ENCODE measurements at regions not wholly inside any gene's neighbourhood (a gene's known extent, or its start where the extent isn't known, plus 50 kb on each side); places are given as distances from the start of the nearest gene placed in this dataset.
A peak's percentile ranks its signal among the peaks of the same experiment; 100 is the strongest.

DNA sequence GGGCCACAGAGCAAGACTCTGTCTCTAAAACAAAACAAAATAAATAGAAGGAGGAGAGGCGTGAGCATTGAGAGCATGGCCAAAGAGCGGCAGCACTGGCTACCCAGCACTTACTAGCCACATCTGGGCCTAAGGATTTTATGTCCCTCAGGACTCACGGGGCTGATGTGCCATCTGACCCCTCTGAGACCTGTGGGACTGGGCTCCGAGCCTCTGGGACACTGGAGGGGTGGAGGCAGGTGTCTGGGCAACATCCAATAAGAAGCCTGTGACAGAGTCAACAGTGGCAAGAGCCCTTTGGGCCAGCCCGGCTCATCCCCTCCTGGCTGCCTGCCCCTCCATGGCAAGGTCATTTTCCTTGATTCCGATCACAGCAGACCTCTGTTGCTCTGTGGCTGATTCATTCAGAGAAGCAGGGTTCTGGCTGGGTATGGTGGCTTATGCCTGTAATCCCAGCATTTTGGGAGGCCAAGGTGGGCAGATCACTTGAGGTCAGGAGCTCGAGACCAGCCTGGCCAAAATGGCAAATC is 60.7 kb downstream of the RRM2 start:
- intact Hi-C loops (cut with DNase I), result no loop called here
- ATAC-seq (no peak), DNase-seq (ENCODE audit: missing footprints) (no peak)

DNA sequence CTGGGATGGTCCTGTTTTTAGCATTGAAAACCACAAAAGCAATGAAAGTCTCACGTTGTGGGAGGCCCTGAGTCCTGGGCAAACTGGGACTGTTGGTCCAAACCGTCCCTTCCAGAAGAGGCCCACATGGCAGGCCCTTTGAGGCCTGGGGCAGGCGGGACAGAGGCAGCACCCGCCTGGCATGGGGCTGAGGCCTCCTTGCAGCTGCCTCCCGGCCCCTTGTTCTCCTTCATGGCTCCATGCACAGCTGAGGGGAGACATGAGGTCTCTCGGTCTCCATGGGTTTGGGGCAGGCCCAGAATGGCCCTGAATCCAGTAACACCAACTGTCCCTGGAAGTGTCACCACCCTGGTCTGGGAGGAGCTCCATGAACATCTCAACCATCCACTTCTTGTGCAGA is 61.9 kb downstream of the RRM2 start:
- no peak for ATAC-seq

GRCh38 chr2:10185046-10185445 is 62.5 kb downstream of the RRM2 start:
- DNase-seq (ENCODE audit: missing footprints) (no peak), ATAC-seq (peak; percentile 62)
- intact Hi-C loops (cut with DNase I), result no loop called here

More for the DNA sequence above, 61.9 kb downstream of the RRM2 start:
- no peak for DNase-seq (ENCODE audit: missing footprints)
- intact Hi-C loops (cut with DNase I), result no loop called here

- ATAC-seq, result no peak
- no peak for DNase-seq (ENCODE audit: missing footprints)
- intact Hi-C loops (cut with DNase I), result no loop called here
Measured at GRCh38 chr2:10185755-10186154, 63.2 kb downstream of the RRM2 start.

DNA sequence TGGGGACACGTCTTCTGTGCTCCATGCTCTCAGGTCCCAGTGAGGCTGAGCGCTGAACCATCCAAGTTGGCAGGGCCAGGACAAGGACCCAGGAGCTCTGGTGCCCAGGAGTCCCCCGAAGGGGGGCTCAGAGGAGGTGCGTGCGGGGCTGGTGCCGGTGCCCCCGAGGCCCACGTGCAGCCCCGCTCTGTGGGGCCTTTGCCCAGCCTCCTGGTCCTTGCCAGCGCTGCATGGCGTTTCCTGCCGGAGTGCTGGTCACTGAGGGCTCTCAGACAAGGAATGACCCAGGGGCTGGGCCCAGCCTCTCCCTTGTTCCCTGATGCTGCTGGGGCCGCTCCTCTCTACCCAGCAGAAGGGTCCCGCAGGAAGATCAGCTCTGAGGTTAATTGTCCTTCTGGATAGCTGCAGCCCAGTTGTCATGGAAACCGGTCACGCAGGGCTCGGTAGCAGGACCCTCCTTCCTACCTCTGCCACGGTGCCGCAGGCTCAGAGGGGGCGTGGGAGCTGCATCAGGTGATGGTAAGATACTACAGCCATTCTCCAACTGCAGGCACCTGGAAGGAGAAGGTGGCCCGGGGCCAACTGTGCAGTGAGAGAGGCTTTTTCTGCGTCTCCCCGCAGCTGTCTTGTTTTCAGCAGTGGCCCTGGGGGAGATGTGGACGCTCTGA is 64.5 kb downstream of the RRM2 start:
- intact Hi-C loops (cut with DNase I), result no loop called here
- DNase-seq (ENCODE audit: missing footprints) (no peak), ATAC-seq (no peak)

- intact Hi-C loops (cut with DNase I), result no loop called here
- no peak for ATAC-seq
- no peak for DNase-seq (ENCODE audit: missing footprints)
Measured at GRCh38 chr2:10187661-10188060, 65.1 kb downstream of the RRM2 start.

DNA sequence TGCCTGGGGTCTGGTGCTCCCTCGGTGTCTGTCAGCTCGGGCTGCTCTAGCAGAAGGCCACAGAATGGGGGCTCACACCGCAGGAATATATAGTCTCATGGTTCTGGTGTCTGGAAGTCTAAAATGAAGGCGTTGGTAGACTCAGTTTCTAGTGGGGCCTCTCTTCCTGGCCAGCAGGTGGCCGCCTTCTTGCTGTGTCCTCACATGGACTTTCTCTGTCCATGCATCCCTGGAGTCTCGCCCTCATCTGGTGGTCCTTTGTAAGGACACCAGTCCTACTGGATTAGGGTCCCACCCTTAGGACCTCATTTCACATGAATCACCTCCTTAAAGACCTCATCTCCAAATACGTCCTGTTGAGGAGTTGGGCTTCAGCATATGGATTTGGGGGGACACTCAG is 65.7 kb downstream of the RRM2 start:
- DNase-seq (ENCODE audit: missing footprints), result no peak
- no peak for ATAC-seq

DNA sequence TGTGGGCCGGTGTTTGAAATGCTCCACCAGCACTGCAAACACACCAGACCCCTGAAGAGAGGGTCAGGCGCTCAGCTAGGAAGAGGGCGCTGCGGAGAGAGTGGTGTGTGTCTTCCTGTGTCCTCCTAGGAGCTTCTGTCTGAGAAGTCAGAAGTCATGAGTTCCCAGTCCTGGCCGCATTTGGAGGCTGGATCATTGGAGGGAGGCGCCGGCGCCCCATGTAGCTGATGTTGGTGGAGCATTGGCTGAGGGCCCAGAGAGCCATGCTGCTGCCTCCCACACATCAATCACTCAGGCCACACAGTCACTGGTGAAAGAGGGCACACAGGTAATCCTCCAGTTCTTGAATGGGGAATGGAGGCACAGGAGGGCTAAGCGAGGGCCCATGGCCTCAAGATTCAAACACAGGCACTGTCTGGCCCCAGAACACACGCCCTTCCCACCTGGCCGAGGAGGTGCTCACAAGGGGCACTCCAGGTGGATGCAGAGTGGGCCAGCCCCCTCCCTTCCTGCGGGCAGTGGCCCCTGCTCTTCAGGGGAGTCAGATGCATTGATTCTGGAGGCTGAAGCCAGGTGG is 66.3 kb downstream of the RRM2 start:
- ATAC-seq (no peak), DNase-seq (ENCODE audit: missing footprints) (no peak)
- intact Hi-C loops (cut with DNase I), result no loop called here

More for the DNA sequence above, 65.7 kb downstream of the RRM2 start:
- intact Hi-C loops (cut with DNase I), result no loop called here

DNA sequence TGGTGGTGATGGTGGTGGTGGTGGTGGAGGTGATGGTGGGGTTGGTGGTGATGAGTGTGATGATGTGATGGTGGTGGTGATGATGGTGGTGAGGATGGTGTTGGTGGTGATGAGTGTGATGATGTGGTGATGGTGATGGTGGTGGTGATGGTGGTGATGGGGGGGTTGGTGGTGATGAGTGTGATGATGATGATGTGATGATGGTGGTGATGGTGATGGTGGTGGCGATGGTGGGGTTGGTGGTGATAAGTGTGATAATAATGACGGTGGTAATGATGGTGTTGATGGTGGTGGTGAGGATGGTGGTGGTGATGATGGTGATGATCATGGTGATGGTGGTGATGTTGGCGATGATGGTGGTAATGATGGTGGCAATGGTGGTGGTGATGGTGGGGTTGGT is 67.7 kb downstream of the RRM2 start:
- DNase-seq (ENCODE audit: missing footprints) (no peak), ATAC-seq (no peak)
- intact Hi-C loops (cut with DNase I), result no loop called here

GRCh38 chr2:10190737-10191532 is 68.4 kb downstream of the RRM2 start:
- intact Hi-C loops (cut with DNase I), result no loop called here
- ATAC-seq (no peak), DNase-seq (ENCODE audit: missing footprints) (no peak)

GRCh38 chr2:10191554-10191953 is 69.0 kb downstream of the RRM2 start:
- no peak for ATAC-seq
- intact Hi-C loops (cut with DNase I), result no loop called here
- no peak for DNase-seq (ENCODE audit: missing footprints)

DNA sequence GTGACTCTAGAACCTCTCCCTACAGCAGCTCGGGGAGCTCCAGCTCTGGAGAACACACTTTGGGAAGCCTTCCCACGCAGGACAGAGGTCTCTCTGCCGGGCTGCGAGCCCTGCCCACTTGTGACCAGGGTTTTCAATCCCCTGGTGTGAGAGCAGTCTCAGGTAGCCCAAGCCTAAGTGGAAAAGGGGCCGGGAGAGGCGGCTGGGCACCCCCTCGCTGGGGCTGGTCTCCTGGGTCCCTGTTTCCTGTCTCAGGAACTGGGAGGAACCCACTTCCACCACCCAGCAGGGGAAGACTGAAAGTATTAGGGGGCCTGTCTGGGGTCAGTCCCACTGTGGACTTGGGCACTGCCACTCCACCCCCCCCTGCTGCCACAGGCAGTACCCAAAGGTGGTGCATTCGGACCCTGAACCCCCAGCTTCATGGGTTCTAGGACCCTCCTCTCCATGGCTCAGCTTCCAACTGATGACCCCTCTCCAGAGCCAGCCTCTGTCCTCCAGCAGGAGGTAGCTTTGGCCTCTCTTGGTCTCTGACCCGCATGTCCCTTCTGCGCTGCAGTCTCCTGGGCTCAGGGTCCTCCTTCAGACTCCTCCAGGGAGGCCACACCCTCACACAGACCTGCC is 70.0 kb downstream of the RRM2 start:
- no peak for ATAC-seq
- intact Hi-C loops (cut with DNase I), result no loop called here
- DNase-seq (ENCODE audit: missing footprints), result no peak

GRCh38 chr2:10193276-10193795 is 70.8 kb downstream of the RRM2 start:
- no peak for ATAC-seq
- DNase-seq (ENCODE audit: missing footprints), result no peak
- intact Hi-C loops (cut with DNase I), result no loop called here

GRCh38 chr2:10193851-10194820 is 71.6 kb downstream of the RRM2 start:
- intact Hi-C loops (cut with DNase I), result no loop called here
- DNase-seq (ENCODE audit: missing footprints), result no peak
- no peak for ATAC-seq

GRCh38 chr2:10195278-10196109 is 73.0 kb downstream of the RRM2 start:
- ATAC-seq (no peak), DNase-seq (ENCODE audit: missing footprints) (no peak)
- intact Hi-C loops (cut with DNase I), result no loop called here

GRCh38 chr2:10196110-10196892 is 73.8 kb downstream of the RRM2 start:
- ATAC-seq (no peak), DNase-seq (ENCODE audit: missing footprints) (no peak)
- intact Hi-C loops (cut with DNase I), result no loop called here
